ENCODE measurements at regions not wholly inside any gene's neighbourhood (a gene's known extent, or its start where the extent isn't known, plus 50 kb on each side); places are given as distances from the start of the nearest gene placed in this dataset.

- TF ChIP-seq POLR2AphosphoS5 (IDR thresholded peaks at IDR 0.05; ENCODE audit: borderline replicate concordance, low read depth, low read length) (no peak), FOXP2 (optimal IDR thresholded peaks at IDR 0.05; ENCODE audit: control extremely low read depth, extremely low read length, insufficient read depth) (no peak)
Measured at GRCh38 chr2:173692068-173692467, 273.1 kb downstream of the SP3 start.
